B cell (primary cell): ENCODE measurements at regions not wholly inside any gene's neighbourhood (a gene's known extent, or its start where the extent isn't known, plus 50 kb on each side); places are given as distances from the start of the nearest gene placed in this dataset.

ENCODE experiments used
- EZH2 ChIP-seq: IDR thresholded peaks from 2 replicates; pipeline ENCODE4 v1.6.1; 2012; ENCODE audit warnings: borderline replicate concordance, low read depth, mild to moderate bottlenecking, moderate library complexity, low read length; ENCODE audit not compliant: insufficient read depth, poor library complexity, severe bottlenecking
- TF ChIP-seq, protein P1 (sequence below): fragments of 200-600 bp; IDR thresholded peaks from one replicate; pipeline ENCODE4 v1.8.0; 2022; ENCODE audit warnings: antibody characterized with exemption, mild to moderate bottlenecking

DNA sequence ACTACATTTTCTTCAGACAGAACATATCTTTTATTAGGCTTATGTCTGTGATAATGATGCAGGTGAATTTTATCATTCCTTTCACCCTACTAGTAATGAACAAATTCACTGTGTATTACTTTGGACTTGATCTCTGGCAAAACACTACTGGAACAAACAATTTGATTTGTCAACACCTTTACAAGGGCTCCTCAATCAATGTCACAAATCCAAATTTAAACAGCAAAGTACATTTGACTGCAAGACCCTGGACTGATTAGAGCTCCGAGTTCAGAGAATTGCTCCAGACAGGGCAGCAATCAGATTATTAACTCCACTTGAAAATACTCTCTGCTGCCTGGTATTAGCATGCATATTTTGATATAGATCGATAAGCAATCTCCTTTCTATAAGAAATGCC, 547.6 kb upstream of the SALL1 start:
- TF ChIP-seq, protein P1, sequence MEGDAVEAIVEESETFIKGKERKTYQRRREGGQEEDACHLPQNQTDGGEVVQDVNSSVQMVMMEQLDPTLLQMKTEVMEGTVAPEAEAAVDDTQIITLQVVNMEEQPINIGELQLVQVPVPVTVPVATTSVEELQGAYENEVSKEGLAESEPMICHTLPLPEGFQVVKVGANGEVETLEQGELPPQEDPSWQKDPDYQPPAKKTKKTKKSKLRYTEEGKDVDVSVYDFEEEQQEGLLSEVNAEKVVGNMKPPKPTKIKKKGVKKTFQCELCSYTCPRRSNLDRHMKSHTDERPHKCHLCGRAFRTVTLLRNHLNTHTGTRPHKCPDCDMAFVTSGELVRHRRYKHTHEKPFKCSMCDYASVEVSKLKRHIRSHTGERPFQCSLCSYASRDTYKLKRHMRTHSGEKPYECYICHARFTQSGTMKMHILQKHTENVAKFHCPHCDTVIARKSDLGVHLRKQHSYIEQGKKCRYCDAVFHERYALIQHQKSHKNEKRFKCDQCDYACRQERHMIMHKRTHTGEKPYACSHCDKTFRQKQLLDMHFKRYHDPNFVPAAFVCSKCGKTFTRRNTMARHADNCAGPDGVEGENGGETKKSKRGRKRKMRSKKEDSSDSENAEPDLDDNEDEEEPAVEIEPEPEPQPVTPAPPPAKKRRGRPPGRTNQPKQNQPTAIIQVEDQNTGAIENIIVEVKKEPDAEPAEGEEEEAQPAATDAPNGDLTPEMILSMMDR = no peak
- no peak for TF ChIP-seq EZH2
